H1 (cell line): ENCODE measurements at regions not wholly inside any gene's neighbourhood (a gene's known extent, or its start where the extent isn't known, plus 50 kb on each side); places are given as distances from the start of the nearest gene placed in this dataset.

ENCODE experiments used
- CTCF ChIA-PET: fragments of 300-600 bp; sonication (Branson Sonifier 250); formaldehyde crosslinking; loops from one replicate; lab custom pipeline; 2021; ENCODE audit not compliant: partially characterized antibody; lab: Charles Lee
- POLR2A ChIA-PET: fragments of 300-600 bp; sonication (Branson Sonifier 250); formaldehyde crosslinking; loops from one replicate; lab custom pipeline; 2021; ENCODE audit warnings: inconsistent platforms; ENCODE audit not compliant: partially characterized antibody; lab: Charles Lee
- DNase-seq, 2 experiments: peaks; one replicate each; pipeline versions ENCODE4 v3.0.0 to v3.0.0-alpha.2; 2010 to 2022; ENCODE audit warnings: low spot score in 2 of 2, low read depth in 1 of 2, mixed read lengths in 1 of 2
- FAIRE-seq: peaks from 2 replicates; lab custom pipeline; 2011; peaks lifted over from hg19 to GRCh38; lab: Jason Lieb, UNC
- H2AFZ ChIP-seq: 2 replicates; pipeline ENCODE4 v1.8.1; 2012; ENCODE audit warnings: low read length, inconsistent platforms
- H2AK5ac ChIP-seq: 2 replicates; pipeline ENCODE4 v1.6.1; 2013; ENCODE audit warnings: low read depth, low read length
- H2BK120ac ChIP-seq: replicated peaks from 2 replicates; pipeline ENCODE3; 2013; ENCODE audit warnings: low read depth, low read length, inconsistent platforms
- H2BK12ac ChIP-seq: 2 replicates; pipeline ENCODE4 v1.6.1; 2013; ENCODE audit warnings: low read depth, low read length
- H2BK15ac ChIP-seq: 2 replicates; pipeline ENCODE4 v1.6.1; 2013; ENCODE audit warnings: low read length
- H2BK20ac ChIP-seq: 2 replicates; pipeline ENCODE4 v1.6.1; 2013; ENCODE audit warnings: low read length
- H2BK5ac ChIP-seq: 2 replicates; pipeline ENCODE4 v1.6.1; 2013; ENCODE audit warnings: low read depth, low read length
- H3K14ac ChIP-seq: 2 replicates; pipeline ENCODE4 v1.6.1; 2013; ENCODE audit warnings: inconsistent platforms; ENCODE audit not compliant: insufficient read length
- H3K18ac ChIP-seq: 2 replicates; pipeline ENCODE4 v1.6.1; 2013; ENCODE audit warnings: low read length; ENCODE audit errors: extremely low read depth
- H3K23ac ChIP-seq: 2 replicates; pipeline ENCODE4 v1.6.1; 2013; ENCODE audit warnings: inconsistent platforms; ENCODE audit not compliant: insufficient read length
- H3K23me2 ChIP-seq: 2 replicates; pipeline ENCODE4 v1.6.1; 2013; ENCODE audit warnings: low read depth, low read length
- H3K27ac ChIP-seq: 2 replicates; pipeline ENCODE4 v1.6.1; 2011; ENCODE audit warnings: low read depth, low read length, inconsistent platforms
- H3K27me3 ChIP-seq, 4 experiments: replicated peaks in 1 of 4; 1 replicate in 1 of 4; 2 replicates in 3 of 4; pipeline versions ENCODE4 v1.6.1 to v1.8.1; 2011 to 2013; ENCODE audit warnings: low read length in 3 of 4, mild to moderate bottlenecking in 3 of 4, inconsistent platforms in 2 of 4, mixed read lengths in 2 of 4, moderate library complexity in 1 of 4; ENCODE audit not compliant: control insufficient read depth in 3 of 4, insufficient read depth in 3 of 4; ENCODE audit errors: extremely low read depth in 1 of 4
- H3K36me3 ChIP-seq, 4 experiments: 2 replicates each; pipeline versions ENCODE4 v1.6.1 to v1.8.1; 2011 to 2013; ENCODE audit warnings: mild to moderate bottlenecking in 4 of 4, low read length in 3 of 4, moderate library complexity in 2 of 4, control low read depth in 1 of 4, inconsistent platforms in 1 of 4; ENCODE audit not compliant: insufficient read depth in 4 of 4, control insufficient read depth in 2 of 4
- H3K4ac ChIP-seq: replicated peaks from 2 replicates; pipeline ENCODE3; 2013; ENCODE audit warnings: low read length, low read depth, mixed read lengths, inconsistent platforms; ENCODE audit not compliant: insufficient read length
- H3K4me1 ChIP-seq, 4 experiments: replicated peaks in 1 of 4; 1 replicate in 1 of 4; 2 replicates in 3 of 4; pipeline versions ENCODE4 v1.6.1 to v1.8.1; 2011 to 2013; ENCODE audit warnings: low read length in 3 of 4, inconsistent platforms in 2 of 4, mixed read lengths in 1 of 4; ENCODE audit not compliant: insufficient read depth in 4 of 4, control insufficient read depth in 3 of 4
- H3K4me2 ChIP-seq, 2 experiments: 2 replicates each; pipeline versions ENCODE4 v1.6.1 to v1.8.1; 2011 to 2013; ENCODE audit warnings: low read depth in 2 of 2, low read length in 2 of 2, control low read depth in 1 of 2, inconsistent platforms in 1 of 2, mild to moderate bottlenecking in 1 of 2; ENCODE audit not compliant: insufficient read depth in 1 of 2
- H3K4me3 ChIP-seq, 4 experiments: fragments of 200-600, 300-600 bp in 1 of 4; sonication (generic), shearing (Covaris generic), sonication (Bioruptor Twin) in 1 of 4; 2 replicates each; pipeline versions ENCODE4 v1.5.1 to v1.8.1; 2011 to 2016; ENCODE audit warnings: low read length in 4 of 4, low read depth in 3 of 4, control low read depth in 2 of 4, inconsistent platforms in 2 of 4, mild to moderate bottlenecking in 2 of 4, mixed read lengths in 1 of 4, moderate library complexity in 1 of 4; ENCODE audit not compliant: insufficient read depth in 2 of 4; ENCODE audit errors: extremely low read depth in 1 of 4
- H3K56ac ChIP-seq: replicated peaks from 2 replicates; pipeline ENCODE3; 2013; ENCODE audit warnings: low read depth, mild to moderate bottlenecking, mixed read lengths, low read length, inconsistent platforms; ENCODE audit not compliant: insufficient read length
- H3K79me1 ChIP-seq: 2 replicates; pipeline ENCODE4 v1.6.1; 2013; ENCODE audit warnings: low read depth, low read length, control low read depth
- H3K79me2 ChIP-seq, 2 experiments: 2 replicates each; pipeline versions ENCODE4 v1.6.1 to v1.8.1; 2012 to 2013; ENCODE audit warnings: low read length in 2 of 2, mild to moderate bottlenecking in 2 of 2, inconsistent platforms in 1 of 2; ENCODE audit not compliant: insufficient read depth in 2 of 2, control insufficient read depth in 1 of 2
- H3K9ac ChIP-seq, 4 experiments: replicated peaks in 1 of 4; 1 replicate in 1 of 4; 2 replicates in 3 of 4; pipeline versions ENCODE4 v1.6.1 to v1.8.1; 2011 to 2013; ENCODE audit warnings: low read depth in 3 of 4, low read length in 3 of 4, control low read depth in 2 of 4, mild to moderate bottlenecking in 2 of 4, moderate library complexity in 2 of 4, inconsistent platforms in 1 of 4; ENCODE audit errors: extremely low read depth in 1 of 4
- H3K9me3 ChIP-seq, 2 experiments: 2 replicates each; pipeline versions ENCODE4 v1.6.1 to v1.8.1; 2012 to 2013; ENCODE audit warnings: mild to moderate bottlenecking in 2 of 2, moderate library complexity in 2 of 2, control low read depth in 1 of 2, inconsistent platforms in 1 of 2, low read depth in 1 of 2, low read length in 1 of 2, mixed read lengths in 1 of 2; ENCODE audit not compliant: insufficient read depth in 2 of 2
- H4K20me1 ChIP-seq, 2 experiments: replicated peaks in 1 of 2; 2 replicates each; pipeline versions ENCODE3 to v1.8.1; 2011 to 2013; ENCODE audit warnings: inconsistent platforms in 2 of 2, low read length in 2 of 2, mild to moderate bottlenecking in 1 of 2; ENCODE audit not compliant: insufficient read depth in 2 of 2, control insufficient read depth in 1 of 2
- H4K5ac ChIP-seq: 2 replicates; pipeline ENCODE4 v1.6.1; 2013; ENCODE audit warnings: low read length, low read depth, mixed read lengths, inconsistent platforms; ENCODE audit not compliant: insufficient read length
- H4K8ac ChIP-seq: 2 replicates; pipeline ENCODE4 v1.8.0; 2013; ENCODE audit warnings: mild to moderate bottlenecking, moderate library complexity, low read length, inconsistent platforms; ENCODE audit not compliant: insufficient read depth; ENCODE audit errors: extremely low read depth
- H4K91ac ChIP-seq: replicated peaks from 2 replicates; pipeline ENCODE3; 2013; ENCODE audit warnings: low read length, mixed read lengths, inconsistent platforms; ENCODE audit not compliant: insufficient read length
- BCL11A ChIP-seq, 2 experiments: IDR thresholded peaks; one replicate each; pipeline ENCODE4 v1.6.1; 2011; ENCODE audit warnings: low read depth in 2 of 2, low read length in 2 of 2, mild to moderate bottlenecking in 2 of 2
- CBX5 ChIP-seq: fragments of 300-800, 300-1000 bp; sonication (generic); IDR thresholded peaks from 2 replicates; pipeline ENCODE4 v1.7.1; 2016; ENCODE audit warnings: antibody characterized with exemption, low read length, low read depth
- EP300 ChIP-seq, 2 experiments: IDR thresholded peaks; 1 replicate in 1 of 2; 2 replicates in 1 of 2; pipeline ENCODE4 v1.6.1; 2011 to 2012; ENCODE audit warnings: low read depth in 2 of 2, low read length in 2 of 2, mild to moderate bottlenecking in 2 of 2, borderline replicate concordance in 1 of 2, inconsistent platforms in 1 of 2, moderate library complexity in 1 of 2
- FOSL1 ChIP-seq: IDR thresholded peaks from 2 replicates; pipeline ENCODE4 v1.6.1; 2011; ENCODE audit warnings: mild to moderate bottlenecking, low read depth, low read length, moderate library complexity; ENCODE audit not compliant: insufficient read depth
- JUN ChIP-seq: IDR thresholded peaks from 2 replicates; pipeline ENCODE4 v1.6.1; 2011; ENCODE audit warnings: low read depth, mild to moderate bottlenecking, improper control_type of control experiment, low read length
- KDM4A ChIP-seq: IDR thresholded peaks from one replicate; pipeline ENCODE4 v1.7.1; 2012; ENCODE audit warnings: low read depth, mild to moderate bottlenecking, moderate library complexity, low read length, inconsistent platforms; ENCODE audit not compliant: severe bottlenecking
- KDM5A ChIP-seq: fragments of 200-600 bp; IDR thresholded peaks from 2 replicates; pipeline ENCODE4 v1.7.1; 2012; ENCODE audit warnings: mild to moderate bottlenecking, low read length, inconsistent platforms, mixed read lengths
- RAD21 ChIP-seq, 2 experiments: IDR thresholded peaks in 1 of 2; conservative IDR thresholded peaks in 1 of 2; 2 replicates each; pipeline ENCODE4 v1.6.1; 2011; ENCODE audit warnings: low read depth in 2 of 2, low read length in 2 of 2, improper control_type of control experiment in 1 of 2, inconsistent platforms in 1 of 2, mild to moderate bottlenecking in 1 of 2, moderate library complexity in 1 of 2
- RXRA ChIP-seq: IDR thresholded peaks from 2 replicates; pipeline ENCODE4 v1.6.1; 2011; ENCODE audit warnings: low read depth, mild to moderate bottlenecking, low read length, moderate library complexity; ENCODE audit not compliant: insufficient read depth
- SP4 ChIP-seq: IDR thresholded peaks from 2 replicates; pipeline ENCODE4 v1.6.1; 2012; ENCODE audit warnings: low read length, inconsistent platforms
- TCF12 ChIP-seq: IDR thresholded peaks from 2 replicates; pipeline ENCODE4 v1.6.1; 2011; ENCODE audit warnings: low read depth, mild to moderate bottlenecking, low read length
- YY1 ChIP-seq: IDR thresholded peaks from 2 replicates; pipeline ENCODE4 v1.6.1; 2011; ENCODE audit warnings: low read depth, mild to moderate bottlenecking, low read length
- WGBS, 2 experiments: shearing (Covaris generic) in 1 of 2; methylation state at CpG; one replicate each; pipeline versions ENCODE4 v1.1.6 to v1.1.7; 2013 to 2015; ENCODE audit warnings: low lambda C conversion rate in 2 of 2, mixed read lengths in 2 of 2, inconsistent platforms in 1 of 2, low coverage in 1 of 2, missing lambda C conversion rate in 1 of 2; ENCODE audit not compliant: insufficient replicate concordance in 2 of 2, insufficient coverage in 1 of 2, insufficient read length in 1 of 2; ENCODE audit errors: extremely low coverage in 1 of 2, missing lambda C conversion rate in 1 of 2; 5-methylcytosine and 5-hydroxymethylcytosine counted together
- TF ChIP-seq, protein P1 (sequence below): IDR thresholded peaks from 2 replicates; pipeline ENCODE4 v1.6.1; 2011; ENCODE audit warnings: low read depth, mild to moderate bottlenecking, low read length; ENCODE audit not compliant: insufficient read depth

DNA sequence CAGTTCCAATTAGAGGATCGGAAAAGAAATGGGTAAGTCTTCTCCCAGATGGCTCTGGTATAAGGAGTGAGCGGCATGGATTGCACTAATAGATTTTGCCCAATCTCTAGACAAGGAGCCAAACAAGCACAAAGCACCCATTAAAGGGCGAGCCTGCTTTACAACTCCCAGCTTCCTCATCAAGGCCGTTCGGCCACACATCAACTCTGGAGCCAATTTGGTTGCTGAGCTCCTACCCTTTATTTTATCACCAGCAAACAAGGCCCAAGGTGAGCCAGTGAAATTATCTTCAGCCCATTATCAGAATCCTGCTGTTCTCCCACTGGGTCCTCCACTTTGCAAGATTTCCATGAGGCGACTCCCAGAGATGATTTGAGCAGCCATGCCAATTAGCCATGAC is 292.2 kb upstream of the NPVF start:
- H3K27me3 ChIP-seq, result no peaks in the 10 kb centered on the region
- H2BK120ac ChIP-seq, result no peak overlapping the region
- H3K18ac ChIP-seq, result no peak overlapping the region
- H3K79me2 ChIP-seq, result no peaks in the 10 kb centered on the region
- H3K14ac ChIP-seq, result no peak overlapping the region
- POLR2A ChIA-PET, result no interaction called here
- H3K4ac ChIP-seq, result no peak overlapping the region
- no peak overlapping the region for H2AK5ac ChIP-seq
- H3K4me3 ChIP-seq, result no peak overlapping the region
- H3K23me2 ChIP-seq, result no peaks in the 10 kb centered on the region
- H4K91ac ChIP-seq, result no peak overlapping the region
- no peak overlapping the region for H3K9ac ChIP-seq
- H2BK20ac ChIP-seq, result no peak overlapping the region
- no peaks in the 10 kb centered on the region for H3K79me1 ChIP-seq
- H3K4me1 ChIP-seq, result no peaks in the 10 kb centered on the region; a peak in 1 of 7 replicates
- H3K9me3 ChIP-seq, result no peaks in the 10 kb centered on the region
- H3K27ac ChIP-seq, result no peak overlapping the region
- no peaks in the 10 kb centered on the region for H4K20me1 ChIP-seq
- no peak overlapping the region for H3K23ac ChIP-seq
- CTCF ChIA-PET, result interaction anchor here (0.6 to 1.4 kb wide), 4 partner anchors 9 to 451 kb away, joined by 3 to 4 read pairs (median 3); no protein-coding TSS in a partner anchor
- no peak overlapping the region for H2BK15ac ChIP-seq
- WGBS, 2 experiments, result 92% methylated on average over 6 of the region's 6 CpGs; no CpG with 5 or more reads in 1 of the 2 experiments
- H3K4me2 ChIP-seq, result no peak overlapping the region
- H2BK12ac ChIP-seq, result no peak overlapping the region
- no peak overlapping the region for H4K5ac ChIP-seq
- no peak overlapping the region for H4K8ac ChIP-seq
- FAIRE-seq (no peak), DNase-seq (no peak)
- H3K36me3 ChIP-seq, result no peaks in the 10 kb centered on the region
- no peak overlapping the region for H3K56ac ChIP-seq
- H2BK5ac ChIP-seq, result no peak overlapping the region
- H2AFZ ChIP-seq, result no peak overlapping the region
- no peak for TF ChIP-seq RXRA
- TF ChIP-seq KDM4A, result no peak
- TF ChIP-seq EP300 (IDR thresholded peaks at IDR 0.05; ENCODE audit: borderline replicate concordance in 1 of 2, low read depth in 2 of 2, low read length in 2 of 2), result no peak
- no peak for TF ChIP-seq FOSL1
- no peak for TF ChIP-seq TCF12
- no peak for TF ChIP-seq BCL11A (IDR thresholded peaks at IDR 0.05; ENCODE audit: low read depth in 2 of 2, low read length in 2 of 2)
- no peak for TF ChIP-seq KDM5A
- no peak for TF ChIP-seq SP4
- no peak for TF ChIP-seq CBX5
- no peak for TF ChIP-seq JUN
- no peak for TF ChIP-seq RAD21 (IDR thresholded peaks at IDR 0.05 in 1 of 2, conservative IDR thresholded peaks at IDR 0.05 in 1 of 2; ENCODE audit: low read depth in 2 of 2, low read length in 2 of 2)
- no peak for TF ChIP-seq YY1
- TF ChIP-seq, protein P1, sequence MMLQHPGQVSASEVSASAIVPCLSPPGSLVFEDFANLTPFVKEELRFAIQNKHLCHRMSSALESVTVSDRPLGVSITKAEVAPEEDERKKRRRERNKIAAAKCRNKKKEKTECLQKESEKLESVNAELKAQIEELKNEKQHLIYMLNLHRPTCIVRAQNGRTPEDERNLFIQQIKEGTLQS, result no peak
